HEK293T (cell line): ENCODE measurements at regions not wholly inside any gene's neighbourhood (a gene's known extent, or its start where the extent isn't known, plus 50 kb on each side); places are given as distances from the start of the nearest gene placed in this dataset.
"Not testable (repeated sequence)": the region's sequence is repeated elsewhere in the genome, so short reads cannot be mapped to it uniquely, and the experiment has no call there.

Experiments
- CTCF ChIA-PET: fragments of 350-600 bp; formaldehyde crosslinking; extraction: SDS; loops from one replicate; lab custom pipeline; 2021; ENCODE audit warnings: antibody characterized with exemption, inconsistent platforms; lab: Yijun Ruan, JAX
- POLR2A ChIA-PET: fragments of 350-600 bp; formaldehyde crosslinking; extraction: SDS; loops from one replicate; lab custom pipeline; 2020; ENCODE audit warnings: antibody characterized with exemption, inconsistent platforms; lab: Yijun Ruan, JAX
- DNase-seq: peaks from one replicate; pipeline ENCODE4 v3.0.0; 2012; ENCODE audit warnings: mixed read lengths; ENCODE audit errors: extremely low spot score
- ARNT ChIP-seq: fragments of 450-650 bp; IDR thresholded peaks from 2 replicates; pipeline ENCODE4 v1.6.1; 2017; ENCODE audit warnings: mild to moderate bottlenecking
- BHLHE40 ChIP-seq: fragments of 450-650 bp; IDR thresholded peaks from 2 replicates; pipeline ENCODE4 v1.6.1; 2016; ENCODE audit warnings: mild to moderate bottlenecking, moderate library complexity, borderline replicate concordance
- CTBP1 ChIP-seq: fragments of 450-650 bp; IDR thresholded peaks from 2 replicates; pipeline ENCODE4 v1.6.1; 2016; ENCODE audit warnings: borderline replicate concordance
- ELF4 ChIP-seq: fragments of 450-650 bp; IDR thresholded peaks from 2 replicates; pipeline ENCODE4 v1.6.1; 2017; ENCODE audit warnings: antibody characterized with exemption
- FOXA1 ChIP-seq: fragments of 450-650 bp; IDR thresholded peaks from 2 replicates; pipeline ENCODE4 v1.6.1; 2016; ENCODE audit warnings: mild to moderate bottlenecking
- FOXK2 ChIP-seq: fragments of 450-650 bp; IDR thresholded peaks from 2 replicates; pipeline ENCODE4 v1.6.1; 2016; ENCODE audit warnings: mild to moderate bottlenecking
- FOXM1 ChIP-seq: fragments of 450-650 bp; IDR thresholded peaks from 2 replicates; pipeline ENCODE4 v1.6.1; 2017; ENCODE audit warnings: mild to moderate bottlenecking, borderline replicate concordance
- HDGF ChIP-seq: fragments of 450-650 bp; IDR thresholded peaks from 2 replicates; pipeline ENCODE4 v1.6.1; 2017; ENCODE audit warnings: antibody characterized with exemption, borderline replicate concordance
- L3MBTL2 ChIP-seq: fragments of 450-650 bp; conservative IDR thresholded peaks from 2 replicates; pipeline ENCODE4 v1.6.1; 2016; ENCODE audit warnings: mild to moderate bottlenecking
- LEF1 ChIP-seq: fragments of 450-650 bp; IDR thresholded peaks from 2 replicates; pipeline ENCODE4 v1.6.1; 2017; ENCODE audit warnings: mild to moderate bottlenecking, borderline replicate concordance
- NFRKB ChIP-seq: fragments of 450-650 bp; IDR thresholded peaks from 2 replicates; pipeline ENCODE4 v1.6.1; 2016; ENCODE audit warnings: mild to moderate bottlenecking, moderate library complexity
- SP1 ChIP-seq: fragments of 450-650 bp; IDR thresholded peaks from 2 replicates; pipeline ENCODE4 v1.6.1; 2017
- SUZ12 ChIP-seq: fragments of 450-650 bp; IDR thresholded peaks from 2 replicates; pipeline ENCODE4 v1.6.1; 2016; ENCODE audit warnings: mild to moderate bottlenecking
- TARDBP ChIP-seq: fragments of 450-650 bp; IDR thresholded peaks from 2 replicates; pipeline ENCODE4 v1.6.1; 2016
- ZNF384 ChIP-seq: fragments of 450-650 bp; IDR thresholded peaks from 2 replicates; pipeline ENCODE4 v1.6.1; 2016
- TF ChIP-seq, protein P1 (sequence below): fragments of 450-650 bp; IDR thresholded peaks from 2 replicates; pipeline ENCODE4 v1.6.1; 2016

DNA sequence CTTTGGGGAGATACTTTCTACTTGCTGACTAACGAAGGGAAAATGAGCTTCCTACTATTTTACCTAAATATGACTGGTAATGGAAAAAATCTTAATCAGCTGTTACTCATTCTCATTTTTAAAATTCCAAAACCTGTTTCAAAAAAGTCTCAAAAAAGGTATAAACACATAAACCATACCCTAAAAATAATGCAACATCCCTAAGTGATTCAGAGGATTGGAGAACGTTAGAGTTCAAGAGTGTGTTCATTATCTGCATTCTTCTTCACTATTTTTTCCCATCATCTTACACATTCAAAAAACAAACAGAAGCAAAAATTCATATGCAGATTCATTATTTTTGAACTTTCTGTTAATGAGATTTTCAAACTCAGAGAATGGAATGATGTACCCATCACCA is 150.4 kb upstream of the GNAI1 start:
- CTCF ChIA-PET, result no interaction called here
- DNase-seq, result no peak
- POLR2A ChIA-PET, result no interaction called here
- TF ChIP-seq TARDBP, result no peak
- no peak for TF ChIP-seq SP1
- no peak for TF ChIP-seq NFRKB

DNA sequence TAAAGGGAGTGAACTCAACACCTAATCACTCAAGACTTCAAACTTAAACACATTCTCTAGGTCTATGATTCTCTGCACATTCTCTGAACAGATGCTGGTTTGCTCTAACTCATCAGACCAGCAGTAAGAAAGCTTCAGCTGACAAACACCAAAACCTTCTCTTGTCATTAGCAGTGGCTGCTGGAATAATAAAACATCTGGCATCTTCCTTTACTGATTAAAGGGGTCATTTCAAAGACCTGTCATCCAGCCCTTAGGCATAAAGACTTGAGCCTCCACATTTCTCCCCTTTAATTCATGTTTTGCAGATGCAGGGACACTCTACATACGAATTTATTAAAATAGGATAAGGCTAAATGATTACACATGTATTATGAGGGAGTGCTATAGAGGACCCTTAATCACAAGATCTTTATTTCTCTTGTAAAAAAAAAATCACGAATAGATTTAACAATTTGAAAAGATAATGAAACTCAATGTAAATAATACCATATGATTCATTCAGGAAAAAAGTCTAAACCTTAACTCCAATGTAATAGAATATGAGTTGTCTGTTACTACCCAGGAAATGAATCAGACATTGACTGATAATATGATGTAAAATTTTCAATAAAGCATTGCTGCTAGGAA is 152.4 kb upstream of the GNAI1 start:
- DNase-seq, result no peak
- TF ChIP-seq ARNT, result no peak
- TF ChIP-seq L3MBTL2, result no peak
- no peak for TF ChIP-seq FOXM1
- no peak for TF ChIP-seq SUZ12
- TF ChIP-seq SP1, result no peak
- ChIA-PET CTCF (no interaction called here), POLR2A (no interaction called here)

DNA sequence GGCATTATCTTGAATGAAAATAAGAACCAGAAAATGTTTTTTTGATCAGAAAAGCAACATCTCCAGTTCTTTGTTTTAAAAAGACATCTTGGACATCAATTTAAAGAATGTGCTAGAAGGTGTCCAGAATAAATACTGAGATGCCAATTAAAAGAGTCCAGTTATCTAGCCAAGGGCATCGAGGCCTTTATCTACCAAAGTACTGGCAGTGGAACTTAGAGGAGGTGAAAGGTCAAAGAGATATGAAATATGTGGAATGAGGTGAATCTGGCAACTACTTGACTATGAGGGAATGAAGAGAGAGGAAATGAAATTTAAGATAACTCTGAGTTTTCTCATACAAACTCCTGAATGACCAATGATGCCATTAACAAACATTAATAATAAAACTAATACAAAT is 154.3 kb upstream of the GNAI1 start:
- ChIA-PET CTCF (no interaction called here), POLR2A (no interaction called here)
- TF ChIP-seq FOXK2 (no peak), SP1 (no peak), ZNF384 (no peak), ARNT (no peak), FOXA1 (no peak), NFRKB (no peak), ELF4 (no peak), TARDBP (no peak), FOXM1 (no peak), HDGF (no peak), SUZ12 (no peak), BHLHE40 (no peak), L3MBTL2 (no peak), CTBP1 (no peak)
- DNase-seq, result no peak

DNA sequence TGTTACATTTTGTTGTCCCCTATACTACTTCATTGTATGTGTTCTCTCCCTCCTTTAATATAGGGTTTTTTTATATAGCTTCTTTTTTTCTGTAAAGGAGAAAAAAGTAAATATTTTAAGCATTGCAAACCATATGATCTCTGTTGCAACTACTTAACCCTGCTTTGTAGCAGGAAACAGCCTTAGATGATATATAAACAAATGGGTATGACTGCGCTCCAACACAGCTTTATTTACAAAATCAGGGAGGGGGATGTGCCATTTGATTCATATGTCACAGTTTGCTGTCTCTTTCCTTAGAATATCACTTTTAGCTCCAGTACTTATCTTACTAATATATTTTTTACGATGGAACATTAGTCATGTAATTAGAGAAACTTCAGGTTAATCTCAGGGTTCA is 155.2 kb upstream of the GNAI1 start:
- CTCF ChIA-PET, result no interaction called here
- no peak for DNase-seq
- TF ChIP-seq CTBP1 (no peak), SUZ12 (no peak), ZNF384 (no peak), LEF1 (no peak), FOXM1 (no peak), L3MBTL2 (no peak), BHLHE40 (no peak), NFRKB (no peak), SP1 (no peak), ARNT (no peak), FOXA1 (no peak), ELF4 (no peak), FOXK2 (no peak), HDGF (no peak), TARDBP (no peak)
- TF ChIP-seq, protein P1, sequence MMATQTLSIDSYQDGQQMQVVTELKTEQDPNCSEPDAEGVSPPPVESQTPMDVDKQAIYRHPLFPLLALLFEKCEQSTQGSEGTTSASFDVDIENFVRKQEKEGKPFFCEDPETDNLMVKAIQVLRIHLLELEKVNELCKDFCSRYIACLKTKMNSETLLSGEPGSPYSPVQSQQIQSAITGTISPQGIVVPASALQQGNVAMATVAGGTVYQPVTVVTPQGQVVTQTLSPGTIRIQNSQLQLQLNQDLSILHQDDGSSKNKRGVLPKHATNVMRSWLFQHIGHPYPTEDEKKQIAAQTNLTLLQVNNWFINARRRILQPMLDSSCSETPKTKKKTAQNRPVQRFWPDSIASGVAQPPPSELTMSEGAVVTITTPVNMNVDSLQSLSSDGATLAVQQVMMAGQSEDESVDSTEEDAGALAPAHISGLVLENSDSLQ, result no peak
- POLR2A ChIA-PET, result no interaction called here

DNA sequence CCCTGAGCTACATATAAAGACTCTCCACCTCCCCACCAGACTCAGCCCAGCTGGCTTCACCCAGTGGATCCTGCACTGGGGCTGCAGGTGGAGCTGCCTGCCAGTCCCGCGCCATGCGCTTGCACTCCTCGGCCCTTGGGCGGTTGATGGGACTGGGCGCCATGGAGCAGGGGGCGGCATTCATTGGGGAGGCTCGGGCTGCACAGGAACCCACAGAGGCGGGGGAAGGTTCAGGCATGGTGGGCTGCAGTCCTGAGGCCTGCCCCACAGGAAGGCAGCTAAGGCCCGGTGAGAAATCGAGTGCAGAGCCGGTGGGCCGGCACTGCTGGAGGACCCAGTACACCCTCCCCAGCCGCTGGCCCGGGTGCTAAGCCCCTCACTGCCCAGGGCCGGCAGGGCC is 157.2 kb upstream of the GNAI1 start:
- TF ChIP-seq FOXM1 (no peak), ARNT (no peak), LEF1 (no peak), FOXK2 (no peak), FOXA1 (no peak), ELF4 (no peak), SUZ12 (no peak), HDGF (no peak), NFRKB (no peak), TARDBP (no peak), BHLHE40 (no peak), L3MBTL2 (no peak), CTBP1 (no peak), ZNF384 (no peak), SP1 (no peak)
- TF ChIP-seq, protein P1, result no peak
- CTCF ChIA-PET, result interaction anchor here (1.1 kb wide), 1 partner anchor 8 kb away, joined by 3 read pairs; no protein-coding TSS in a partner anchor
- POLR2A ChIA-PET, result no interaction called here
- no peak for DNase-seq

DNA sequence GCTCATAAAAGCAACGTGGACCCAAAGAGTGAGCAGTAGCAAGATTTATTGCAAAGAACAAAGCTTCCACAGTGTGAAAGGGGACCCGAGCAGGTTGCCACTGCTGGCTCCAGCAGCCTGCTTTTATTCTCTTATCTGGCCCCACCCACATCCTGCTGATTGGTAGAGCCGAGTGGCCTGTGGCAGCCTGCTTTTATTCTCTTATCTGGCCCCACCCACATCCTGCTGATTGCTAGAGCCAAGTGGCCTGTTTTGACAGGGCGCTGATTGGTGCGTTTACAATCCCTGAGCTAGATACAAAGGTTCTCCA is 158.0 kb upstream of the GNAI1 start:
- DNase-seq, POLR2A ChIA-PET: not testable (repeated sequence)
- CTCF ChIA-PET, result interaction anchor here (1.1 kb wide), 1 partner anchor 9 kb away, joined by 3 read pairs; no protein-coding TSS in a partner anchor

DNA sequence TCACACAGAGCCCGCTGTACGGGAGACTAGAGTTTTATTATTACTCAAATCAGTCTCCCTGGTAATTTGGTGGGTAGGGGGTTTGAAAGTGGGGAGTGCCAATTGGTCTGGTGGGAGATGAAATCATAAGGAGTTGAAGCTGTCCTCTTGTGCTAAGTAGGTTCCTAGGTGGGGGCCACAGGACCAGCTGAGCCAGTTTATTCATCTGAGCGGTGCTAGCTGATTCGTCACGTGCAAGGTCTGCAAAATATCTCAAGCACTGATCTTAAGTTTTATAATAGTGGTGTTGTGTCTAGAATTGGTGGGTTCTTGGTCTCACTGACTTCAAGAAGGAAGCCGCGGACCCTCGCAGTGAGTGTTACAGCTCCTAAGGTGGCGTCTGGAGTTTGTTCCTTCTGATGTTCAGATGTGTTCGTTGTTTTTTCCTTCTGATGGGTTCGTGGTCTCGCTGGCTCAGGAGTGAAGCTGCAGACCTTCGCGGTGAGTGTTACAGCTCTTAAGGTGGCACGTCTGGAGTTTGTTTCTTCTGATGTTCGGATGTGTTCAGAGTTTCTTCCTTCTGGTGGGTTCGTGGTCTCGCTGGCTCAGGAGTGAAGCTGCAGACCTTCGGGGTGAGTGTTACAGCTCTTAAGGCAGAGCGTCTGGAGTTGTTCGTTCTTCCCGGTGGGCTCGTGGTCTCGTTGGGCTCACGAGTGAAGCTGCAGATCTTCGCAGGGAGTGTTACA is 158.5 kb upstream of the GNAI1 start:
- POLR2A ChIA-PET, DNase-seq: not testable (repeated sequence)
- CTCF ChIA-PET, result interaction anchor here (1.1 kb wide), 1 partner anchor 10 kb away, joined by 3 read pairs; no protein-coding TSS in a partner anchor
